Right forelimb (tissue), 1 donor: ENCODE measurements at regions not wholly inside any gene's neighbourhood (a gene's known extent, or its start where the extent isn't known, plus 50 kb on each side); places are given as distances from the start of the nearest gene placed in this dataset.
"Not testable (repeated sequence)": the region's sequence is repeated elsewhere in the genome, so short reads cannot be mapped to it uniquely, and the experiment has no call there.

ENCODE experiments used
- DNase-seq: peaks from one replicate; pipeline ENCODE4 v3.0.0-alpha.2; 2018

- DNase-seq: no peak
These were observed 354.5 kb downstream of the FGFR2 start for GRCh38 chr10:121243609-121244241.

- DNase-seq: peak; percentile 49
These were observed 353.4 kb downstream of the FGFR2 start for GRCh38 chr10:121244818-121245217.

DNA sequence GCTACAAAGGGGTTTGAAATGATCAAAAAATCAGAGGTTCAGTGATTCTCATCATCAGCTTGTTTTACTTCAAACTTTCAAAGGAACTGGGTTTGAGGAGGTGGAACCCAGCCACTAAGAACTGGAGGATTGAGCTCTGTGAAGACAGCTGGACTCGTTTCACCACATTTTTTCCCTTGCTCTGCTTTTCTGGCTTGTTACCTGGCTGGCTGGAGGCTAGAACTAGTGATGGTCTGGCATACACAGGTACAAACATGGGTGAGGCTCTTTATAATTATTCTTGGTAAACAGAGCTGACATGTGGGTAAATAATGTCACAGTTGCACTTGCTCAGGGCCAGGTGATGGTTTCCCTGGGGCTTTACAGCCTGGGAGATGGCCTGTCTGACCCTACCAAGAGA, 352.5 kb downstream of the FGFR2 start:
- DNase-seq: no peak

DNA sequence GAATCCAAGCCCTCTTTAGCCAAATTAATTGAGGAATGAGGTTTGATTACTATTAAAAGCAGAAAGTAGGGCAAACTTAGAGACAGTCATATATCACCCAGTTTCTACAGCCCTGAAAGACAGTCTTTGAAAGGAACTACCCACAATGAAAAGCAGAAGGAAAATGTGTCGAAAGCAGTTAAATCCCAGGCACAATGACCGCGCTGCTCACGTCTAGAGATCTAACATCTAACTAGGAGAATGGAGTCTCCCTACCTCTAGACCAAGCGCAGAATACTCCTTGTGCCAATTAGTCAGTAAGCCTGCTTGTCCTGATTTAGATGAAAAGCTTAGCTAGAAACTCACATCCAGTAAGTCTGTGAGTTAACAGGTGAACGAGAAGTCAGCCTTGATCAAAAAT, 350.0 kb downstream of the FGFR2 start:
- DNase-seq: no peak

GRCh38 chr10:121250995-121251764, 347.1 kb downstream of the FGFR2 start:
- DNase-seq: no peak

- no peak for DNase-seq
These were observed 345.5 kb downstream of the FGFR2 start for GRCh38 chr10:121252756-121253155.

- DNase-seq: no peak
These were observed 337.9 kb downstream of the FGFR2 start for GRCh38 chr10:121260377-121260776.

- no peak for DNase-seq
These were observed 336.6 kb downstream of the FGFR2 start for GRCh38 chr10:121261665-121262064.

DNA sequence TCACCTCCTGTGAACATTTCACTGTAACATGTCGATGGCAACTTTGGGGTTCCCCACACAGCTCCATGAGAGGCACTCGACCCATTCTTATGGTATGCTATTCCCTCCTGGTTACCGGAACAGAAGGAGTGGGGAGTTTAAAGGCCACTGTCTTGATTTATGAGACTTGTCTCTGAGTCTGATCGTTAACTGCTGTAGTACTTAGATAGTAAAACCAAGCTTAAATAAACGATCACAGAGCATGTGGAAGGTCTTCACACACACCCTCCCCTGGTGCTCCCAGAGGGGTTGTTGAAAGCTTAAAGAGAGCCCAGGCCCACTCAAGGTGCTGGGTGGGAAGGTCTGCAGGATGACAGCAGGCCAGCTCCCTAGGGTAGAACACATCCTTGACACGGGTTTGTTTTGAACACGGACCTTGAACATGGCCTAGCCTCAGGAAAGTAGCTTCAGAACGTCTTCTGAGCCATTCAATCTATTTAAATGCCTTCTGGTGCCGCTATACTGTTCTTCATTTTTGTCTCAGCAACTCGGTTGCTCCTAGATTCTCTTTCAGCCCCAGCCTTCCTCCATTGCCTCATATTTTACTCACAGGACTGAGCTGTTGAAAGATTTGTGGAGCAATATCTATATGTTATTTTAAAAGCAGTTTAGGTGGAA, 335.3 kb downstream of the FGFR2 start:
- DNase-seq: no peak

DNA sequence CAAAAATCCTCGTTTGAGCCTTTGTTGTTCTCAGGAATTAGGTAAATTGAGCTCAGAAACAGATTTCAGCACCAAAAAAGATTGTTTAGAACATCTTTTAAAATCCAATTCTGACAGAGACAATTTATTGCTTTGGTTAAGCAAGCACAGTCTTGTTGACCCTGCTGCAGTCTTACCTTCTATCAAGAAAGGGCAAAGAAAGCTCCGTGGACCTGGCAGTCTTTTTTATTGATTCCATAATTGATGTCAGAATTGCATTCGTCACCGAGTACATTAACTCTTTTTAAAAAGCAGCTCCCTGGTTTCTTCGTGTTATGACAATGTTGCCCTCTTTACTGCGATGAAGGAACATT, 334.8 kb downstream of the FGFR2 start:
- DNase-seq: no peak

- DNase-seq: no peak
These were observed 332.7 kb downstream of the FGFR2 start for GRCh38 chr10:121265360-121266123.

- no peak for DNase-seq
These were observed 331.9 kb downstream of the FGFR2 start for GRCh38 chr10:121266370-121266769.

DNA sequence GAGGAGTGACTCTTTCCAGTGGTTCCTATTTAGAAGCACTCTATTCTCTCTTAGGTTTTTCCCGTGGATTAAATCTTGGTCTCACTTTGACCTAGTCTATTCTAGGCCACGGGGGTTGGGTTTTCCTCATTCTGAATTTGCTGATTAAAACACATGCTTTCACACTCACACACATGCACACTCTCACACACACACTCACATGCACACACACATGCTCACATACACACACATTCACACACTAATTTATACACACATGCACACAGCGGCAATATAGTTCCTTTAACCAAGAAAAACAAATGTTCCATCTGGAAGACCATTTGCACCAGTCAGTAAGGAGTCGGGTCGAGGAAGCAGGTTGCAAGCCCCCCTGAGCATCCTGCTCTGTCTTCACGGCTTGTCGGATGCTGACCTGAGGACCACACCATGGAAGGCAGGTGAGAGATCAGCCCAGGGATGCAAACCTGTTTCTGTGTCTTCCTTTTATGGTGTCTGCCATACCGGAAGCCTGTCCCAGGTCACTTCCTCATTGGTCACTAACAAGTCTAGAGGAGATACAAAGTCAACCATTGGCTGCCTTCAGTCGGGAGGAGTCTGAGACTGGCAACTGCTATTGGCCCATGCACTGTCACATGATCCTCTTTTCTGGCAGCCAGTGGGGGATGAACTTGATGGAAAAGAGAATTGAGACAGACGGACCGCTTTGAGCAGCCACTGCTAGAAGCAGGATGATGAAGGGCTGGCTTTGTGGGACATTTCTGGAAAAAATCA, 330.8 kb downstream of the FGFR2 start:
- DNase-seq: no peak

- DNase-seq: no peak
These were observed 329.9 kb downstream of the FGFR2 start for GRCh38 chr10:121268363-121268762.

DNA sequence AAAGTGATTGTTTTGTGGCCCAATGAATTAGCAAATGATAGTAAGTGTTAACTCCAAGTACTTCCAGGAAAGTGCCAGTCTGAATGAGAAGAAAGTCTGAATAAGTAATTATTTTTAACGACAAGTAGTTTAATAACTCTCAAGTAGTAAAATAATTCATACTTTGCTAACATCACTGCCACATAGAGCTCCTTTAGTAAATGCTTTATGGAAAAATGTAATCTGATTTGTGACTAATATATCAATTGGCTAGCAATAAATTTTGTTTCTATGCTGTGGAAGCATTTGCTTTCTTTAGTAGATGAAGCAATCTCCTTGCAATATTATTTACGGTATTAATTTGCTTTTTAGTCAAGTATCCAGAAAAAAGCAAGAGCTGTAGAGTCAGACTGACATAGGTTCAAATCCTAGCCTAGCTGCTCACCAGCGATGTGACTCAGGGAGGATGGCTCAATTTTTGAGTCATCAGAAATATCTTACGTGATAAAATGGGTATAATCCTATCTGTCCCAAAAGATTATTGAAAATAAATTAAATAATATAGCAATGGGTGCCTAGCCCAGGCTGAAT, 329.3 kb downstream of the FGFR2 start:
- no peak for DNase-seq

DNA sequence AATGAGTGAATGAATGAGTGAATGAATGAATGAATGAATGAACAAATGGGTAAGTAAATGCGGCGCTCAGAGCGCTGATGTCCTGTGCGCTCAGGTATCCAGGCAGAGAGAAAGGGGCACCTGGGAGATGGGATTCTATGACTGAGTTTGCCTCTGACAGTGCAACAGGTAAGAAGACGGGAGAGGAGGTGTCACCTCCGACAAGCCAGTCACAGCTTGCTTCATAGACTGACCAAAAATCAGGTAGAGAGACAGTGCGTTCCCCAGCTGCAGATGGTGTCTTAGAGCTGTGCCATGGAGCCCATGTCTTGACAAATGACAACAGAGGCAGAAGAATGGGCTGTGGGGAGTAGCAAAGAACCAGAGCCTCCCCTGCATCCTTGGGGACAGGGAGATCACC, 327.3 kb downstream of the FGFR2 start:
- DNase-seq: no peak

GRCh38 chr10:121276046-121276445, 322.2 kb downstream of the FGFR2 start:
- DNase-seq: no peak

DNA sequence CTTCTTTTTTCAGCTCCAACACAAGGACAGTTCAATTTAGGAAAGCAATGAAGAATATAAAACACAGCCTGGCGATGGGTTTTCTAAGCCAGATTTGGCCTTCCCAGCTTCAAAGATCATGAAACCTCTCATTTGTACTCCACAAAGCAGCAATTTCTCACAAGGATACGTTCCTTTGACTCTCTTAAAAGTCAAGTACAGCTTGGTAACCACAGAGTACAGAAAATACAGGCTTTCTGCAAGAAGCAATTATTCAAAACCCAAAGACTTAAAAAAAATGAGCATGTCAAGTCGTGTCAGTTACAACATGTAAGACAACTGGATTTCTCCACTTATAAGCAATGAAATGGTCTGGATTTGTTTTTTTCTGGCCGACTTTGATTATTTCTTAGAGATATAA, 321.4 kb downstream of the FGFR2 start:
- DNase-seq: no peak

DNA sequence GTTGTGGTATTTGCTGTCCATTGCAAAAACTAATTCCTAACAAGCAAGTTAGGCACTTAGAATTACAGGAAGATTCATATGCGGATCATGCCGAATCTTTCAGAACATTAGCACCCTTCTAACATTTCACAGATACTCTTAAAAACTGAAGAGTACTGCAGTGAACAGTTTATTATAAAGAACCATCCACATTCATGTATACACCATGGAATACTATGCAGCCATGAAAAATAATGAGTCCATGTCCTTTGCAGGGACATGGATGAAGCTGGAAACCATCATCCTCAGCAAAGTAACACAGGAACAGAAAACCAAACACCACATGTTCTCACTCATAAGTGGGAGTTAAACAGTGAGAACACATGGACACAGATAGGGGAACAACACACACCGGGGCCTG, 319.9 kb downstream of the FGFR2 start:
- not testable (repeated sequence) for DNase-seq

DNA sequence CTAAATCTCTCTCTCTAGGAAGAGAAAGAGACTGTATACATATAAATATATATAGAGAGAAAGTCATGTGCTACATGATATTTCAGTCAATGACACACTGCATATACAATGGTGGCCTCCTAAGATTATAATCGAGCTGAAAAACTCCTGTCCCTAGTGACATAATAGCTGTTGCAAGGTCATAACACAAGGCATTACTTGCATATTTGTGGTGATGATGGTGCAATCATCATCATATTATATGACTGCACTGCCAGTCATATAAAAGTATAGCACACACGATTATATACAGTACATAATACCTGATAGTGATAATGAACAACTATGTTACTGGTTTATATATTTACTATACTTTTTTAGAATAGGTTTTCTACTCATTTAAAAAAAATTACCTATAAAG, 316.7 kb downstream of the FGFR2 start:
- no peak for DNase-seq

DNA sequence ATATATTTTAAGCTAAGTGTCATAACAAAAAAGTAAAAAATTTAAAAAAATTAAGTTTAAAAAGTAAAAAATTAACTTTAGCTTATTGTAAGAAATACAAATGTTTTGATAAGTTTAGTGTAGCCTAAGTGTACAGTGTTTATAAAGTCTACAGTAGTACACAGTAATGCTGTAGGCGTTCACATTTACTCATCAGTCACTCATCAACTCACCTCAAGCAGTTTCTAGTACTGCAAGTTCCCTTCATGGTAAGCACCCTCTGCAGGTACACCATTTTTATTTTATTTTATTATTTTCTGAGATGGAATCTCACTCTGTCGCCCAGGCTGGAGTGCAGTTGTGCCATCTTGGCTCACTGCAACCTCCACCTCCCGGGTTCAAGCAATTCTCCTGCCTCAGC, 316.0 kb downstream of the FGFR2 start:
- DNase-seq: no peak

GRCh38 chr10:121282797-121283515, 315.3 kb downstream of the FGFR2 start:
- no peak for DNase-seq
